CD4-positive, alpha-beta T cell (primary cell): ENCODE measurements at regions not wholly inside any gene's neighbourhood (a gene's known extent, or its start where the extent isn't known, plus 50 kb on each side); places are given as distances from the start of the nearest gene placed in this dataset.

Source experiments
- ATAC-seq: fragments of 200-7000 bp; cut with Tn5 transposase; one replicate; pipeline ENCODE4 v1.10.0; 2022; ENCODE audit warnings: mild to moderate bottlenecking; ENCODE audit not compliant: poor library complexity
- CTCF ChIA-PET: fragments of 350-600 bp; sonication (Branson Sonifier 250); formaldehyde crosslinking; loops from one replicate; lab custom pipeline; 2021; ENCODE audit warnings: antibody characterized with exemption, inconsistent platforms; lab: Charles Lee
- POLR2A ChIA-PET: fragments of 350-600 bp; sonication (Branson Sonifier 250); formaldehyde crosslinking; loops from one replicate; lab custom pipeline; 2021; ENCODE audit warnings: antibody characterized with exemption, inconsistent platforms; lab: Charles Lee
- DNase-seq, 14 experiments: peaks; one replicate each; pipeline ENCODE4 v3.0.0-alpha.2; 2013 to 2020; ENCODE audit warnings: mixed read lengths in 2 of 14
- H3K27ac ChIP-seq, 2 donors: one replicate each; pipeline versions ENCODE4 v1.5.1 to v1.7.0; 2013; ENCODE audit warnings: low read length in 2 of 2, low read depth in 1 of 2, mild to moderate bottlenecking in 1 of 2
- H3K27me3 ChIP-seq, 2 experiments: 1 replicate in 1 of 2; 2 replicates in 1 of 2; pipeline versions ENCODE4 v1.6.1 to v1.7.0; 2013; ENCODE audit warnings: low read length in 2 of 2, control low read depth in 1 of 2, mild to moderate bottlenecking in 1 of 2, moderate library complexity in 1 of 2; ENCODE audit not compliant: insufficient read depth in 2 of 2, control insufficient read depth in 1 of 2
- H3K36me3 ChIP-seq: one replicate; pipeline ENCODE4 v1.6.1; 2013; ENCODE audit warnings: low read length, control low read depth; ENCODE audit not compliant: insufficient read depth
- H3K4me1 ChIP-seq: one replicate; pipeline ENCODE4 v1.6.1; 2013; ENCODE audit warnings: low read length, control low read depth; ENCODE audit not compliant: insufficient read depth
- H3K4me3 ChIP-seq: one replicate; pipeline ENCODE4 v1.5.1; 2013; ENCODE audit warnings: mild to moderate bottlenecking, low read length, moderate library complexity
- H3K9me3 ChIP-seq, 2 experiments: 1 replicate in 1 of 2; 2 replicates in 1 of 2; pipeline versions ENCODE4 v1.6.1 to v1.7.0; 2013; ENCODE audit warnings: low read length in 2 of 2, mild to moderate bottlenecking in 2 of 2, control low read depth in 1 of 2, moderate library complexity in 1 of 2; ENCODE audit not compliant: control insufficient read depth in 1 of 2, insufficient read depth in 1 of 2
- H3K27ac Mint-ChIP-seq: one replicate; pipeline ENCODE4 v1.8.0; 2020; ENCODE audit warnings: mixed read lengths
- H3K27me3 Mint-ChIP-seq: one replicate; pipeline ENCODE4 v1.8.0; 2021; ENCODE audit warnings: mixed read lengths
- H3K36me3 Mint-ChIP-seq: one replicate; pipeline ENCODE4 v1.8.0; 2021; ENCODE audit warnings: low read depth, mixed read lengths
- H3K4me1 Mint-ChIP-seq: one replicate; pipeline ENCODE4 v1.8.0; 2021; ENCODE audit warnings: low read depth, mixed read lengths
- H3K4me3 Mint-ChIP-seq: one replicate; pipeline ENCODE4 v1.8.0; 2020; ENCODE audit warnings: mild to moderate bottlenecking, mixed read lengths
- H3K9me3 Mint-ChIP-seq: one replicate; pipeline ENCODE4 v1.8.0; 2020; ENCODE audit warnings: mixed read lengths
- intact Hi-C, 2 experiments: fragments of 100-400 bp; cut with DNase I in 1 of 2; cut with micrococcal nuclease in 1 of 2; formaldehyde crosslinking; loops; one replicate each; pipeline versions ENCODE4 v1.15.1 to v1.9.0; 2023 to 2025; cut with DNase I, micrococcal nuclease
- TF ChIP-seq, protein P1 (sequence below): fragments of 200-600 bp; IDR thresholded peaks from one replicate; pipeline ENCODE4 v1.8.0; 2022; ENCODE audit warnings: antibody characterized with exemption, mild to moderate bottlenecking

DNA sequence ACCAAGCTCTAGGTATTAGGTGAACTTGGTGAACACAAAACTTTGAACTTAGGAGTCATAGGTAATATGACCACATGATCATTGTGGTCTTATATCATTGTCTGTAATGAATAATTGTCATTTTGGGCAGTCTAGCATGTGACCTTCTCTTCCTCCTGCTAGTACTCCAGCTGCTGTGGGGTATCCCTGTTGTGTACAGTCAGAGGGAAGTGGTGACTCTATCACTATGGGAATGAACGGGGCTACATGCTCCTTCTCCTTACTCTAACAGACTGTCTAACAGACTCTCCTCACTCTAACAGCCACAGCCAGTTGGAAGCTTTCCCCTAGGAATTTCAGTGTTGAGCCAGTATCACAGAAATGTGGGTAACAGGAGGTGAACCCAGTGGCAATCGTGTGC lies 68.2 kb upstream of the NEDD4L start:
- no peak overlapping the region for H3K4me3 ChIP-seq
- DNase-seq (peak in 1 of 14 experiments; percentile 3), ATAC-seq (no peak)
- Mint-ChIP-seq H3K9me3 (no peaks in the 10 kb centered on the region), H3K27ac (no peak overlapping the region), H3K4me1 (no peaks in the 10 kb centered on the region), H3K4me3 (no peak overlapping the region), H3K27me3 (peaks cover 42% of the 10 kb centered on the region), H3K36me3 (no peaks in the 10 kb centered on the region)
- CTCF ChIA-PET: no interaction called here
- no peaks in the 10 kb centered on the region for H3K4me1 ChIP-seq
- H3K27ac ChIP-seq: no peak overlapping the region
- H3K9me3 ChIP-seq: no peaks in the 10 kb centered on the region
- peaks cover 0 to 3% of the 10 kb centered on the region in 2 experiments for H3K27me3 ChIP-seq
- TF ChIP-seq, protein P1, sequence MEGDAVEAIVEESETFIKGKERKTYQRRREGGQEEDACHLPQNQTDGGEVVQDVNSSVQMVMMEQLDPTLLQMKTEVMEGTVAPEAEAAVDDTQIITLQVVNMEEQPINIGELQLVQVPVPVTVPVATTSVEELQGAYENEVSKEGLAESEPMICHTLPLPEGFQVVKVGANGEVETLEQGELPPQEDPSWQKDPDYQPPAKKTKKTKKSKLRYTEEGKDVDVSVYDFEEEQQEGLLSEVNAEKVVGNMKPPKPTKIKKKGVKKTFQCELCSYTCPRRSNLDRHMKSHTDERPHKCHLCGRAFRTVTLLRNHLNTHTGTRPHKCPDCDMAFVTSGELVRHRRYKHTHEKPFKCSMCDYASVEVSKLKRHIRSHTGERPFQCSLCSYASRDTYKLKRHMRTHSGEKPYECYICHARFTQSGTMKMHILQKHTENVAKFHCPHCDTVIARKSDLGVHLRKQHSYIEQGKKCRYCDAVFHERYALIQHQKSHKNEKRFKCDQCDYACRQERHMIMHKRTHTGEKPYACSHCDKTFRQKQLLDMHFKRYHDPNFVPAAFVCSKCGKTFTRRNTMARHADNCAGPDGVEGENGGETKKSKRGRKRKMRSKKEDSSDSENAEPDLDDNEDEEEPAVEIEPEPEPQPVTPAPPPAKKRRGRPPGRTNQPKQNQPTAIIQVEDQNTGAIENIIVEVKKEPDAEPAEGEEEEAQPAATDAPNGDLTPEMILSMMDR: no peak
- no peaks in the 10 kb centered on the region for H3K36me3 ChIP-seq
- POLR2A ChIA-PET: no interaction called here
- intact Hi-C loops: no loop called here

DNA sequence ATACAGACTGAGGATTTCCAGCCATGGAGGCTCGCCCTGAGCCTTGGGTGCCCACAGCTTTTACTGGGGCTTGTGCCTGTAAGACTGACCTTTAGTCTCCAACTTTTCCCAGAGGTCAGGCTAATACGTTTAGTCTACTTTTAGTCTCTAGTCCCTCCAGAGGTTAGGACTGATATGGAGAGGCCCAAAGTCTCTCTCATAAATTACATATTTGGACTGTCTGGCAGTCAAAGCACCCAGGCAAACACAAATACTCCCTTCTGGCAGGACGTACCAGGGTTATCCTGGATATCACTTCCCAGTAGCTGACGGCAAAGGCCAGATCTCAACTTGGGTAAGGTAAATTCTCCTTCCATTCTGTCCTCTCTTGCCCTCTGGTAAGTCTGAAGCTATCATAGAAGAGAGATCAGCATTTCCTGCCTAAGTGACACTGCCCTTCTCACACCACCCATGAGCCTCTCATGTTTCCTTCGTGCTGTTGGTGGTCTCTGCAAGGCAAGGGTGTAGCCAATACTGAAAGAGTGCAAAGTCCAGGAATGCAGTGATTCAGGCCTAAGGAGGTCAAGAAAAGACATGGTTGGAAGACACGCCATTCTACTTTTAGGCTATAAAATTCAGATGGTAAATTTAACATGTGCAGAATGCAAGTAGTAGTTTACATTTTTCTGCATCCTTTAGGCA lies 69.3 kb upstream of the NEDD4L start:
- Mint-ChIP-seq H3K9me3 (no peaks in the 10 kb centered on the region), H3K27ac (no peak overlapping the region), H3K4me3 (no peak overlapping the region), H3K27me3 (peaks cover 42% of the 10 kb centered on the region), H3K4me1 (no peaks in the 10 kb centered on the region), H3K36me3 (no peaks in the 10 kb centered on the region)
- H3K27me3 ChIP-seq: peaks cover 0 to 3% of the 10 kb centered on the region in 2 experiments
- no peaks in the 10 kb centered on the region for H3K4me1 ChIP-seq
- TF ChIP-seq, protein P1: no peak
- intact Hi-C loops: no loop called here
- CTCF ChIA-PET: no interaction called here
- ATAC-seq (no peak), DNase-seq (no peak)
- H3K36me3 ChIP-seq: no peaks in the 10 kb centered on the region
- no peak overlapping the region for H3K27ac ChIP-seq
- POLR2A ChIA-PET: no interaction called here
- H3K4me3 ChIP-seq: no peak overlapping the region
- no peaks in the 10 kb centered on the region for H3K9me3 ChIP-seq

DNA sequence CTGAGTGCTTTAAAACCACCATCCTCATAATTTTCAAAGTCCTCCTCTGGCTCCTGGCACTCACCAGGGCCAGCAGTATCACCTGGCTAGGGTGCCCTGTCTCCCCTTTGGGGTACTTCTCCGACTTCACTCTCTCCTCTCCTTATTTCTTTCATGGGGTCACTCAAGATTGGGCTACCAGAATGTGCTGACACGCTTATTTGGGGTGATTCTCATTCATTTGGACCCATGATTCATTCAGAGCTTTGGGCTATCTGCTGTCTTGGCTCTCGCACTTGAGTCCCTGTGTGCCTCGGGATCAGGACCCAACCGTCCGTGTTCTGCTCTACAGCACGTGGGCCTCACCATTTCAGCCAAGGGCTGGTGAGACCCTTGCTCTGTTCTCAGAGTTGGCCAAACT lies 70.1 kb upstream of the NEDD4L start:
- ATAC-seq: no peak
- H3K36me3 Mint-ChIP-seq: no peaks in the 10 kb centered on the region
- intact Hi-C loops: no loop called here
- no peaks in the 10 kb centered on the region for H3K4me1 Mint-ChIP-seq
- TF ChIP-seq, protein P1: no peak
- Histone ChIP-seq H3K4me3 (no peak overlapping the region), H3K27ac (no peak overlapping the region), H3K36me3 (no peaks in the 10 kb centered on the region), H3K4me1 (no peaks in the 10 kb centered on the region), H3K27me3 (peaks cover 0 to 3% of the 10 kb centered on the region in 2 experiments), H3K9me3 (no peaks in the 10 kb centered on the region)
- no peak for DNase-seq
- peaks cover 42% of the 10 kb centered on the region for H3K27me3 Mint-ChIP-seq
- no peak overlapping the region for H3K27ac Mint-ChIP-seq
- H3K9me3 Mint-ChIP-seq: no peaks in the 10 kb centered on the region
- no peak overlapping the region for H3K4me3 Mint-ChIP-seq
- ChIA-PET POLR2A (no interaction called here), CTCF (no interaction called here)
